Forelimb muscle (tissue), 1 donor: ENCODE measurements at regions not wholly inside any gene's neighbourhood (a gene's known extent, or its start where the extent isn't known, plus 50 kb on each side); places are given as distances from the start of the nearest gene placed in this dataset.
"Not testable (repeated sequence)": the region's sequence is repeated elsewhere in the genome, so short reads cannot be mapped to it uniquely, and the experiment has no call there.

Source experiments
- DNase-seq: peaks from one replicate; pipeline ENCODE4 v3.0.0-alpha.2; 2013; ENCODE audit warnings: low read depth

GRCh38 chr22:49351761-49352227, 475.9 kb downstream of the BRD1 start:
- no peak for DNase-seq

GRCh38 chr22:49350441-49351121, 477.1 kb downstream of the BRD1 start:
- no peak for DNase-seq

DNA sequence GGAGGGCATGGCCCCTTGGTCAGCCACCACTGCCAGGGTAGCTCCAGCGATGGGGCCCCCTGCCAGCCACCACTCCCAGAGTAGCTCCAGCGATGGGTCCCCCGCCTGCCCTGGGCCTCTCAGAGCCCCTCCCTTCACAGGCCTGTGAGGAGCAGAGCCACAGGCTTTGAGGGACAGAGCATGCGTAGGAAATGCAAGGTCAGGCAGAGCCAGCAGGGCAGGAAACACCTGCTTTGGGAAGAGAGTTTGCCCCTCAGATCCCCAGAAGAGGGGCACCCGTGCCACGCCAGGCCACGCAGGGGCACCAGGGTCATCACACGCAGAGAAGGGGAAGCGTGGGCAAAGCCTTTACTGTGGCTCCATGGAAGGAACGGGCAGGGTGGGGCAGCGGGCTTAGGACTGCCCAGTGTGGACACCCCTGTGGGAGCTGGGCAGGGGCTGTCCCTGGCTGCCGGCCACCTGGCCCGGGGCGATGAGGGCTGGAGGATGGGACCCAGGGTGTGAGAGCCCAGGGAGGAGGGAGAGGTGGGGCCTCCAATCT, 477.8 kb downstream of the BRD1 start:
- no peak for DNase-seq

DNA sequence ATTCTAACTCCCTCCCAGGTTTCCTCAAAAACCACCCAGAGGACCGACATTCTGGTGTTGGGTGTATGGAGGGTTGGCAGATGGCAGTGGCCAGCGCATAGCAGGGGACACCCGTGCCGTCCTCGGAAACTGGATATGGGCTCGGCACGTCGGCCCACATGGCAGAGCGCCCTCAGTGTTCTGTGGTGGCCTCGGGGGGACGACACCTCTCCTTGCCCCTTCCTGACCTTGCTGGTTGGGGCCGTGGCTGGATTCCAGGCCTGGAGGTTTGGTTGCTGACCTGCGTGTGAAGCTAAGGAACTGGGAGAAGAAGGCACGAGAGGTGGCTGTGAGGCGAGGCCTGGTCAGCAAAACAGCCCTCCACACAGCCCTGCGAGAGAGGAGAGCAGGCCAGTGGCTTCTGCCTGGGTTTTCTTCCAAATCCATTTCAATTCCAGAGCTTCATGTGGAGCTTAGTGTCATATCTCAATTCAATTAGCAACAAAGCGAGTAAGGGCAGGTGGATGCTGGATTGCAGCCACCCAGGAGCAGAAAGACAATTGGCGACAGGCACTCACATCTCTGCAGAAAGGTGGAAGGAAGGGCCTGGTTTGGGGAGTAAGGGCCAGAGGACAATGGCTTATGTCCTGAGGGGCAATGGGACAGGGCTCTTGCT, 478.4 kb downstream of the BRD1 start:
- no peak for DNase-seq

- no peak for DNase-seq
Observed at GRCh38 chr22:49348631-49349030, 479.0 kb downstream of the BRD1 start.

DNA sequence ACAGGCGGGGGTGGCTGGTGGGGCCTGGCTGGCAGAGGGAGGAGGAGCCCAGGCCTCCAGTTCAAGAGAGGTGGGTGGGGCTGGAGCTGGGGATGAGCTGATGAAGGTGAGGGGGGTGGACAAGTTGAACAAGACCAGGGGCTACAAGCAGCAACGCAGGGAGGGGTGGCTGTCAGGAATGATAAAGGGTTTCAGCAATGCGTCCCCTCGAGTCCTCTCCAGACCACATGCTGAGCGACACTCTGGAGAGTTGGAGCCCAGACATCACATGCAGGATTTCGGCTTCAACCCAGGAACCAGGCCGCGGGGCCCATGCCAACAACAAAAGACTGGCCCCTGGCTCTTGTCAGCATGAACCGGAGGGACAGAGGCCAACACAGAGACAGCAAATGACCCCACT, 480.3 kb downstream of the BRD1 start:
- no peak for DNase-seq

DNA sequence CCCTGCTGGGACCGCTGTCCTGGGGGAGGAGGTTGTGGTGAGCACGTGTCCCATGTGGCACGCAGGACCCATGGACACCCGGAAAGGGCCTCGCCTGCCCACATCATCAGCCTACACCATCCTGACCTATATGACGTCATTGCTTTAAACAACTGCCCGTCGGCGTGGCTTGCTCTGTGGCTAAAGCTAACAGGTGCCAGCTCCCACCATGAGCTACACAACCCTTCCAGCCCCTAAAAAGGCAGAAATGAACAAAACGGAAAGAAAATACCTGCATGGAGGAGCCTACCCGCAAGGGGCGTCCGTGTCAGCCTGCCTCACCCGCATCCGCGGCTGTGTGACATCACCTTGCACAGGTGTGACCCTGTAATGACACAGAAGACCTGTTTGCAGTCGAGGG, 481.8 kb downstream of the BRD1 start:
- no peak for DNase-seq

- no peak for DNase-seq
Observed at GRCh38 chr22:49344656-49345055, 483.0 kb downstream of the BRD1 start.

GRCh38 chr22:49344161-49344560, 483.5 kb downstream of the BRD1 start:
- no peak for DNase-seq

DNA sequence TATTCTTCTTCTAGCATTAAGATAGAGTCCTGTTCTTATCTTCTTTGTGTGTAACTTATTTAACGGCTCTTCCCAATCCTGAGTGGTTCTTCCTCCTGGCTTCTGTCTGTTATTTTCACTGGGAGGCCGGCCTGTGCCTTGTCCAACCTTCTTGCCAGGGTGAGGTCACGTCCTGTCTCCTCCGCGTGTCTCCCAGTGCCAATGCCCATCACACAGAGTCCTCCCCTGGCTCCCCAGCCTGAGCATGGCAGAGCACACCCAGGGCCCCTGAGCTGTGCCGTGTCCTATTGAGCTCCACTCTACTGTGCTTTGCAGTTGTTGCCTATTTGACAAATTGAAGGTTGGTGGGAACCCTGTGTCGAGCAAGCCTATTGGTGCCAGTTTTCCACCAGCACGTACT, 487.3 kb downstream of the BRD1 start:
- DNase-seq = no peak

DNA sequence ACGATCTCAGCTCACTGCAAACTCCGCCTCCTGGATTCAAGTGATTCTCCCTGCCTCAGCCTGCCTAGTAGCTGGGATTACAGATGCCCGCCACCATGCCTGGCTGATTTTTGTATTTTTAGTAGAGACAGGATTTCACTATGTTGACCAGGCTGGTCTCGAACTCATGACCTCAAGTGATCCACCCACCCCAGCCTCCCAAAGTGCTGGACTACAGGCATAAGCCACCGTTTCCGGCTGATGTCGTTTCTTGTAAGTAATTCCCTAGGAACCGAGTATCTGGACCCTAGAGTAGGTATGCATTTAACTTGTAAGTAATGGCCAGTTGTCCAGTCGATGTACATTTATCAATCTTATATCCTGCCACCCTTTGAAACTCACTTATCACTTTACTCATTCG, 491.2 kb downstream of the BRD1 start:
- not testable (repeated sequence) for DNase-seq

DNA sequence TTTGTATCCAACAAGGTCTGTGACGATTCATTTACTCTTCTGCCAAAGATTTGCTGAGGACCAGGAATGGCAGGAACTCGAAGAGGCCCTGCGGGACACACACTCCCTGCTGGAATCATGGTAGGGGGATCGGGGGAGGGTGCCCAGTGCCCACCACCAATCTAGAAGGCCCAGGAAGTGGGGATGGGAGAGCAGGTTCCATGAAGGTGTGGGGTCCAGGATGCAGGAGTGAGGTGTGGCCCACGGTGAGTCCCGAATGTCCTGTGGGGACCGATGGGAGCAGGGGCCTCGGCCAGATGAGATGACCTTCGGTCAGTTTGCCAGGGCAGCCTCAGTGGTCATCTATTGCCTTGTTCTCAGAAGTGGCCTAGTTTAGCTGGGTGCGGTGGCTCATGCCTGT, 492.7 kb downstream of the BRD1 start:
- no peak for DNase-seq

DNA sequence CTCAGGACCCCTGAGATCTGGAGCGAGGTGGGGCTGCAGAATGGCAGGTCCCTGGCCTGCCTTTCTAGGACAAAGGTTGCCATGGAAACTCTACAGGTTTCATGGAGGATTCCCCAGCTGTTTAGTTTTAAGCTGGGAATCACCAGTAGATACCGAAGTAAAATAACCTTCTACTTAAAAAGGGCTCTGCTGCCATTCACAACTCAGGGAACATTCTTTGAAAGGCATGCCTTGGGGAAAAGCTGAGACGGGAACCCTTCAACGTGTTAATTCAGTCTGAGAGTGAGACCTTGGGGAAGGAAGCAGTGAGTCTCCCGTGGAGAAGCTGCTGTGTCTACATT, 493.3 kb downstream of the BRD1 start:
- no peak for DNase-seq

DNA sequence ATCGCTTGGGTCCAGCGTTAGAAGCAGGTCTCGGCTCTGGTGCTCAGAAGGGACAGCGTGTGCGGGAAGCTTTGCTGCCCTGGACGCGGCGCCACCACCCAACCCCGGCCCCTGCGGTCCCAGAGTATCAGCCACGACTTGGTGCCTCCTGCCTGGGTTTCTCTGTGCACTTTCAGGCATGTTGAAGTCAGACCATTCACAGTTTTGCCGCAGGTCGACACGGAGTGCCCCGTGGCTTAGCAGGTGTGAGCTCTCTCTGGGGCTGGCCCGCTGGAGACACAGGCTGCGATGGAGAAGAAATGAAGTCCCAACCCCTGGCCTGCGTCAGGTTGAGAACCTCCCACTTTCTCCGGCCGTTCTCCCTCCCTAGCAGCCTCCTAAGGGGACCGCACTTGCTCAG, 494.5 kb downstream of the BRD1 start:
- no peak for DNase-seq

DNA sequence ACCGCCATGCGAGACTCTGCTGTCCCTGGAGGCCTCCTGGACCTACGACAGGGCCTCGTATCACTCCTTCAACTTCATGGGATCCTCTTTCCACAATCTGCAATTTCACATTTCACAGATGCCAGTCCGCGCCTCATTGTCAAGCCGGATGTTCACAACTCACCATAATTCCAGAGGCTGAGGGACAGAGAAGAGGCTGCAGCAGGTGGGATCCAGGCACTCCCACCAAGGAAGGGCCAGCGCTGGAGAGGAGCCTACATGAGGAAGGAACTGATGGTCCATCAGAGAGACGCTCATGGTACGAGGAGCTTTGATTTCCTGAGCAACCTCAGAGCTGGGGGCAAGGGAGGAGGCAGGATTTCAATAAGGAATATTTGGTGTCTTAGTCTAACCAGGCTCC, 495.0 kb downstream of the BRD1 start:
- no peak for DNase-seq

DNA sequence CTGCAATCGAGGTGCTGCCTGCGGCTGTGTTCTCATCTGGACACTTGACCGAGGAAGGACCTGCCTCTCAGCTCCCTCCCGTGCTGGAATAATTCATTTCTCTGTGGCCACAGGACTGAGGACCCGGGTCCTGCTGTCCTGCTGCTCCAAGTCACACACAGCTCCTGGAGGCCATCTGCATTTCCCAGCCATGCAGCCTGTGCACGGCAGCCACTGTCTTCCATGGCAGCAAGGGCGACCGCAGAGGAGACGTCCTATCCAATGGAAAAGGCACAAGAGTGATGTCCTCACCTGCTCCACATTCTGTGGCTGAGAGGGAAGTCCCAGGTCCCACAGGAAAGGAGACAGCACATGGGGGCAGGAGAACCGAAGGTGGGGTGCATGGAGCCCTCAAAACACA, 495.8 kb downstream of the BRD1 start:
- DNase-seq = no peak

DNA sequence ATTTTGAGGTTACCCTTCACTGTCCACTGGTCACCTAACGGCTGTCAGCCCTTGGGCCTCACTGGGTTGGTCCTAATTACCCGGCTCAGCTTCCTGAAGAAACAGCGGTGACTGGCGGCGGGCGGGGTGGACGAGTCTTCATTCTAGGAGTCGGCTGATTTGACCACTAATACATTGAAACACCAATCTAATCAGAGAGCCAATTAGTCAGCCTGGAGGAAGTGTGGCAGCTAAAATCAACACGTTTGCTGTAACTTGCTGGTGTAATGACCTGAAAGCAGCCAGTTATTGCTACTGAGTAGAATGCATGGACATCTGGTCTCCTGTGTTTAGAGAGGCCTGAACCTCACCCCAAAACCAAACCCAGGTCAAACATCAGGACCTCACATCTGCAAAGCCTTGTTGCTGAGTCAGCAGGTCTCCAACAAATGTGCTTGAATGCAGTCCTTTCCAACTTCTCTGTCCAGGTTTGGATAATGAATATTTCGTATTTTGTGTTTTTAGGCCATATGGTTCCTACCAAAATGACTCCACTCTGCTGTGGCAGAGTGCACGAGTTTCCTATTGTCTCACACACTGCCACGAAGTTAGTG, 496.4 kb downstream of the BRD1 start:
- no peak for DNase-seq

- no peak for DNase-seq
Observed at GRCh38 chr22:49330421-49331222, 497.1 kb downstream of the BRD1 start.

GRCh38 chr22:49329636-49330035, 498.0 kb downstream of the BRD1 start:
- DNase-seq = no peak

GRCh38 chr22:49328630-49329405, 498.9 kb downstream of the BRD1 start:
- no peak for DNase-seq

DNA sequence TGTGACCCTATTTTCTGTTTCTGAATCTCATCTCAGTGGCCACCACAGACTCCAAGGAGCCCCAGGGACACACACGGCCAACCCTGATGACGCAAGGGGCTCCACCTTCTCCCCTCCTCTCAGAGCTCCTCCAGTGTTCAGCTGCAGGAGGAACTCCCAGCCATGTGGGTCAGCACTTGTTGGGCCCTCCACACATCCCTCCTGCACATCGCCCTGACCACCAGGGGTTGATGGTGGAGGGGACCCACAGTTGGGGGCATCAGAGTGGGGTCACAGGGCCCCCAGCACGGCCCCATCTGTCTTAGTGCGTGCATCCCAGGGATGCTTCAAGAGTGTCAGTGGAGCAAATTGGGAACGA, 499.6 kb downstream of the BRD1 start:
- DNase-seq = no peak
